Panc1 (cell line): ENCODE measurements at regions not wholly inside any gene's neighbourhood (a gene's known extent, or its start where the extent isn't known, plus 50 kb on each side); places are given as distances from the start of the nearest gene placed in this dataset.

Experiments used
- ATAC-seq: fragments of 200-7000 bp; cut with Tn5 transposase; 2 replicates; pipeline ENCODE4 v1.9.1; 2020; ENCODE audit warnings: mild to moderate bottlenecking, moderate library complexity
- BruUV-seq: library from RNA; stranded (reverse); fragments of 400-500 nt; replicated peaks from 2 replicates; lab custom pipeline; 2021; lab: Mats Ljungman, UMichigan
- CTCF ChIA-PET: fragments of 300-600 bp; sonication (Branson Sonifier 250); formaldehyde crosslinking; loops from one replicate; lab custom pipeline; 2022; ENCODE audit warnings: antibody characterized with exemption; lab: Charles Lee
- POLR2A ChIA-PET: fragments of 300-600 bp; sonication (Branson Sonifier 250); formaldehyde crosslinking; loops from one replicate; lab custom pipeline; 2022; ENCODE audit warnings: antibody characterized with exemption; lab: Charles Lee
- DNase-seq: peaks from one replicate; pipeline ENCODE4 v3.0.0-alpha.2; 2010; ENCODE audit warnings: low read depth, low spot score
- H3K27ac ChIP-seq: 2 replicates; pipeline ENCODE4 v1.5.1; 2011; ENCODE audit warnings: mild to moderate bottlenecking, low read length, inconsistent platforms
- H3K27me3 ChIP-seq: fragments of 200-500 bp; sonication (Bioruptor generic); 2 replicates; pipeline ENCODE4 v1.6.0; 2014; ENCODE audit warnings: low read length, inconsistent platforms; ENCODE audit not compliant: control insufficient read depth, insufficient read depth
- H3K36me3 ChIP-seq: fragments of 200-500 bp; sonication (Bioruptor generic); 2 replicates; pipeline ENCODE4 v1.5.1; 2014; ENCODE audit warnings: inconsistent platforms, mild to moderate bottlenecking, low read length, moderate library complexity; ENCODE audit not compliant: control insufficient read depth, insufficient read depth
- H3K4me1 ChIP-seq: 2 replicates; pipeline ENCODE4 v1.5.1; 2011; ENCODE audit warnings: inconsistent platforms, mild to moderate bottlenecking, low read length, moderate library complexity; ENCODE audit not compliant: control insufficient read depth, insufficient read depth
- H3K4me3 ChIP-seq, 2 experiments: 2 replicates each; pipeline ENCODE4 v1.5.1; 2011 to 2012; ENCODE audit warnings: low read depth in 2 of 2, low read length in 2 of 2, mild to moderate bottlenecking in 2 of 2, inconsistent platforms in 1 of 2, moderate library complexity in 1 of 2
- H3K9me3 ChIP-seq: fragments of 200-500 bp; sonication (Bioruptor generic); 2 replicates; pipeline ENCODE4 v1.5.1; 2014; ENCODE audit warnings: low read depth, mild to moderate bottlenecking, inconsistent platforms, low read length, moderate library complexity; ENCODE audit not compliant: control insufficient read depth, insufficient read depth
- POLR2AphosphoS5 ChIP-seq: IDR thresholded peaks from 2 replicates; pipeline ENCODE4 v1.6.1; 2012; ENCODE audit warnings: mild to moderate bottlenecking, low read depth, low read length, moderate library complexity
- SIN3A ChIP-seq: IDR thresholded peaks from 2 replicates; pipeline ENCODE4 v1.6.1; 2012; ENCODE audit warnings: low read depth, mild to moderate bottlenecking, low read length, moderate library complexity, borderline replicate concordance; ENCODE audit not compliant: insufficient read depth
- TCF7L2 ChIP-seq: IDR thresholded peaks from 2 replicates; pipeline ENCODE4 v1.6.1; 2011; ENCODE audit warnings: mild to moderate bottlenecking, low read depth, low read length, inconsistent platforms
- in situ Hi-C: cut with HindIII; loops from 2 replicates; pipeline ENCODE4 v1.10.0; 2016; ENCODE audit warnings: low sequenced_read_pairs, low pct_unique_long_range_greater_than_20kb
- intact Hi-C: fragments of 100-400 bp; cut with micrococcal nuclease; formaldehyde crosslinking; loops from one replicate; pipeline ENCODE4 v1.10.0; 2022; ENCODE audit not compliant: unreplicated experiment
- TF ChIP-seq, protein P1 (sequence below), 2 experiments: IDR thresholded peaks; 2 replicates each; pipeline ENCODE4 v1.6.1; 2011 to 2012; ENCODE audit warnings: low read depth in 2 of 2, control low read depth in 1 of 2, low read length in 1 of 2, mild to moderate bottlenecking in 1 of 2, moderate library complexity in 1 of 2; ENCODE audit not compliant: insufficient read depth in 1 of 2
- TF ChIP-seq, protein P2 (sequence below): fragments of 450-650 bp; IDR thresholded peaks from 2 replicates; pipeline ENCODE4 v1.5.1; 2017; ENCODE audit warnings: mild to moderate bottlenecking

DNA sequence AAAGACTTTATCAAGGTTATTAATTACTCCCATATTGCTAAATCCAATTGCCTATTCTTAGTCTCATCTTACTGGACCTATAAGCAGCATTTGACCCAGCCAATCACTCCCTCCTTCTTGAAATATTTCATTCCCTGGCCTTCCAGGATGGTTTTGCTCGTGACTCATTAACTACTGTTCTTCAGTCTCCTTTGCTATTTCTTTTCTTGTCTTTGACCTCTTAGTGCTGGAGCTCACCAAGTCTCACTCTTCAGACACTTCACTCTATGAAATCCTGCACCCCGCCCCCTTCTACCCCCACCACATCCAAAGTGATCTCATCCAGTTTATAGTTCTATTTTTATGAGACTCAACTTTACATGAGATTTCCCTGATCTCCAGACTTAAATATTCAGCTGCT is 803.1 kb upstream of the WWC1 start:
- intact Hi-C loops: no loop called here
- DNase-seq: no peak
- no peak overlapping the region for H3K4me3 ChIP-seq
- no peaks in the 10 kb centered on the region for H3K27me3 ChIP-seq
- H3K4me1 ChIP-seq: no peaks in the 10 kb centered on the region
- TF ChIP-seq, protein P1, sequence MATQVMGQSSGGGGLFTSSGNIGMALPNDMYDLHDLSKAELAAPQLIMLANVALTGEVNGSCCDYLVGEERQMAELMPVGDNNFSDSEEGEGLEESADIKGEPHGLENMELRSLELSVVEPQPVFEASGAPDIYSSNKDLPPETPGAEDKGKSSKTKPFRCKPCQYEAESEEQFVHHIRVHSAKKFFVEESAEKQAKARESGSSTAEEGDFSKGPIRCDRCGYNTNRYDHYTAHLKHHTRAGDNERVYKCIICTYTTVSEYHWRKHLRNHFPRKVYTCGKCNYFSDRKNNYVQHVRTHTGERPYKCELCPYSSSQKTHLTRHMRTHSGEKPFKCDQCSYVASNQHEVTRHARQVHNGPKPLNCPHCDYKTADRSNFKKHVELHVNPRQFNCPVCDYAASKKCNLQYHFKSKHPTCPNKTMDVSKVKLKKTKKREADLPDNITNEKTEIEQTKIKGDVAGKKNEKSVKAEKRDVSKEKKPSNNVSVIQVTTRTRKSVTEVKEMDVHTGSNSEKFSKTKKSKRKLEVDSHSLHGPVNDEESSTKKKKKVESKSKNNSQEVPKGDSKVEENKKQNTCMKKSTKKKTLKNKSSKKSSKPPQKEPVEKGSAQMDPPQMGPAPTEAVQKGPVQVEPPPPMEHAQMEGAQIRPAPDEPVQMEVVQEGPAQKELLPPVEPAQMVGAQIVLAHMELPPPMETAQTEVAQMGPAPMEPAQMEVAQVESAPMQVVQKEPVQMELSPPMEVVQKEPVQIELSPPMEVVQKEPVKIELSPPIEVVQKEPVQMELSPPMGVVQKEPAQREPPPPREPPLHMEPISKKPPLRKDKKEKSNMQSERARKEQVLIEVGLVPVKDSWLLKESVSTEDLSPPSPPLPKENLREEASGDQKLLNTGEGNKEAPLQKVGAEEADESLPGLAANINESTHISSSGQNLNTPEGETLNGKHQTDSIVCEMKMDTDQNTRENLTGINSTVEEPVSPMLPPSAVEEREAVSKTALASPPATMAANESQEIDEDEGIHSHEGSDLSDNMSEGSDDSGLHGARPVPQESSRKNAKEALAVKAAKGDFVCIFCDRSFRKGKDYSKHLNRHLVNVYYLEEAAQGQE (IDR thresholded peaks at IDR 0.05; ENCODE audit: insufficient read depth in 1 of 2, low read depth in 2 of 2, low read length in 1 of 2): no peak
- TF ChIP-seq POLR2AphosphoS5: no peak
- TF ChIP-seq SIN3A: no peak
- TF ChIP-seq, protein P2, sequence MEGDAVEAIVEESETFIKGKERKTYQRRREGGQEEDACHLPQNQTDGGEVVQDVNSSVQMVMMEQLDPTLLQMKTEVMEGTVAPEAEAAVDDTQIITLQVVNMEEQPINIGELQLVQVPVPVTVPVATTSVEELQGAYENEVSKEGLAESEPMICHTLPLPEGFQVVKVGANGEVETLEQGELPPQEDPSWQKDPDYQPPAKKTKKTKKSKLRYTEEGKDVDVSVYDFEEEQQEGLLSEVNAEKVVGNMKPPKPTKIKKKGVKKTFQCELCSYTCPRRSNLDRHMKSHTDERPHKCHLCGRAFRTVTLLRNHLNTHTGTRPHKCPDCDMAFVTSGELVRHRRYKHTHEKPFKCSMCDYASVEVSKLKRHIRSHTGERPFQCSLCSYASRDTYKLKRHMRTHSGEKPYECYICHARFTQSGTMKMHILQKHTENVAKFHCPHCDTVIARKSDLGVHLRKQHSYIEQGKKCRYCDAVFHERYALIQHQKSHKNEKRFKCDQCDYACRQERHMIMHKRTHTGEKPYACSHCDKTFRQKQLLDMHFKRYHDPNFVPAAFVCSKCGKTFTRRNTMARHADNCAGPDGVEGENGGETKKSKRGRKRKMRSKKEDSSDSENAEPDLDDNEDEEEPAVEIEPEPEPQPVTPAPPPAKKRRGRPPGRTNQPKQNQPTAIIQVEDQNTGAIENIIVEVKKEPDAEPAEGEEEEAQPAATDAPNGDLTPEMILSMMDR: no peak
- no peak for TF ChIP-seq TCF7L2
- no peak overlapping the region for H3K27ac ChIP-seq
- ATAC-seq: no peak
- in situ Hi-C loops: no loop called here
- no peaks in the 10 kb centered on the region for H3K9me3 ChIP-seq
- no peaks in the 10 kb centered on the region for H3K36me3 ChIP-seq
- CTCF ChIA-PET: no interaction called here
- POLR2A ChIA-PET: no interaction called here
- no TSS peak for BruUV-seq

DNA sequence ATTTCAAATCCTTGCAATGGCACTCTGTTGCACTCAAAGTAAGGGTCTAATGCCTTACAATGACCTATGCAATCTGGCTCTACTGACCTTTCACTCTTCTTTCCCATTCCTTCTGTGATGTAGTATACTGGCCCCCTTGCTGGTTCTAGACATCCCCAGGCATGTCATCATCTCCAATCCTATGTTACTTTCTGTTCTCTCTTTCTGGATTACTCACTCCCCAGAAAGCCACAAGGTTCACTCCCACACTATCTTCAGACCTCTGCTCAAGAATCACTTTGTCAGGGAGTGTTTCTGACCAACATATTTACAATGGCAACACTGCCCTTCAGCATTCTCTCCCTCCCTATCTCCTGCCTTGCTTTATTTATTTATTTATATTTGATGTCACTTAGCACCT is 802.2 kb upstream of the WWC1 start:
- POLR2A ChIA-PET: no interaction called here
- H3K36me3 ChIP-seq: no peaks in the 10 kb centered on the region
- no TSS peak for BruUV-seq
- H3K27me3 ChIP-seq: no peaks in the 10 kb centered on the region
- intact Hi-C loops: no loop called here
- no peaks in the 10 kb centered on the region for H3K9me3 ChIP-seq
- H3K4me3 ChIP-seq: no peak overlapping the region
- no peak for ATAC-seq
- CTCF ChIA-PET: no interaction called here
- no peak for DNase-seq
- H3K27ac ChIP-seq: no peak overlapping the region
- no peaks in the 10 kb centered on the region for H3K4me1 ChIP-seq
- in situ Hi-C loops: no loop called here
- no peak for TF ChIP-seq SIN3A
- TF ChIP-seq, protein P1 (IDR thresholded peaks at IDR 0.05; ENCODE audit: insufficient read depth in 1 of 2, low read depth in 2 of 2, low read length in 1 of 2): no peak
- no peak for TF ChIP-seq TCF7L2
- no peak for TF ChIP-seq POLR2AphosphoS5
- TF ChIP-seq, protein P2: no peak
